HUDEP-2 (cell line): ENCODE measurements at regions not wholly inside any gene's neighbourhood (a gene's known extent, or its start where the extent isn't known, plus 50 kb on each side); places are given as distances from the start of the nearest gene placed in this dataset.
"Not testable (repeated sequence)": the region's sequence is repeated elsewhere in the genome, so short reads cannot be mapped to it uniquely, and the experiment has no call there.

Experiments used
- DNase-seq, 76 experiments: peaks; one replicate each; lab custom pipeline; 2025; ENCODE audit not compliant: unreplicated experiment in 76 of 76; lab: John Stamatoyannopoulos, UW

GRCh38 chr10:4403638-4404252, 422.3 kb upstream of the AKR1E2 start:
- DNase-seq, result no peak

- DNase-seq, result not testable (repeated sequence)
Measured at GRCh38 chr10:4401080-4401479, 424.9 kb upstream of the AKR1E2 start.

GRCh38 chr10:4399556-4399955, 426.5 kb upstream of the AKR1E2 start:
- DNase-seq, result no peak

- DNase-seq, result no peak
Measured at GRCh38 chr10:4398602-4399001, 427.4 kb upstream of the AKR1E2 start.

- no peak for DNase-seq
Measured at GRCh38 chr10:4397337-4397736, 428.7 kb upstream of the AKR1E2 start.

GRCh38 chr10:4396401-4397283, 429.4 kb upstream of the AKR1E2 start:
- no peak for DNase-seq

GRCh38 chr10:4395731-4396130, 430.3 kb upstream of the AKR1E2 start:
- DNase-seq, result no peak

GRCh38 chr10:4394455-4394854, 431.6 kb upstream of the AKR1E2 start:
- not testable (repeated sequence) for DNase-seq

GRCh38 chr10:4391683-4392082, 434.3 kb upstream of the AKR1E2 start:
- DNase-seq, result no peak

- no peak for DNase-seq
Measured at GRCh38 chr10:4390219-4390618, 435.8 kb upstream of the AKR1E2 start.

- DNase-seq, result no peak
Measured at GRCh38 chr10:4385231-4385870, 440.7 kb upstream of the AKR1E2 start.

- DNase-seq, result no peak
Measured at GRCh38 chr10:4384245-4384644, 441.8 kb upstream of the AKR1E2 start.

- DNase-seq, result no peak
Measured at GRCh38 chr10:4383651-4384098, 442.3 kb upstream of the AKR1E2 start.

- no peak for DNase-seq
Measured at GRCh38 chr10:4382811-4383210, 443.2 kb upstream of the AKR1E2 start.

- DNase-seq, result no peak
Measured at GRCh38 chr10:4373612-4374011, 452.4 kb upstream of the AKR1E2 start.

- no peak for DNase-seq
Measured at GRCh38 chr10:4373098-4373497, 452.9 kb upstream of the AKR1E2 start.

- DNase-seq, result no peak
Measured at GRCh38 chr10:4372601-4373000, 453.4 kb upstream of the AKR1E2 start.

GRCh38 chr10:4371691-4372295, 454.2 kb upstream of the AKR1E2 start:
- DNase-seq, result no peak

- no peak for DNase-seq
Measured at GRCh38 chr10:4370376-4370775, 455.6 kb upstream of the AKR1E2 start.

- no peak for DNase-seq
Measured at GRCh38 chr10:4361581-4361980, 464.4 kb upstream of the AKR1E2 start.

- no peak for DNase-seq
Measured at GRCh38 chr10:4359003-4359402, 467.0 kb upstream of the AKR1E2 start.
